Loucy (cell line): ENCODE measurements at regions not wholly inside any gene's neighbourhood (a gene's known extent, or its start where the extent isn't known, plus 50 kb on each side); places are given as distances from the start of the nearest gene placed in this dataset.

Experiments
- CTCF ChIP-seq: fragments of 200-600 bp; sonication (generic); conservative IDR thresholded peaks from 2 replicates; pipeline ENCODE4 v1.5.1; 2014; ENCODE audit warnings: mild to moderate bottlenecking, antibody characterized with exemption, low read length
- EZH2phosphoT487 ChIP-seq: fragments of 200-600 bp; IDR thresholded peaks from 2 replicates; pipeline ENCODE4 v1.6.1; 2018; ENCODE audit warnings: antibody characterized with exemption, mild to moderate bottlenecking, moderate library complexity, borderline replicate concordance

GRCh38 chr13:77422724-77423123 is 95.8 kb upstream of the MYCBP2 start:
- TF ChIP-seq CTCF (no peak), EZH2phosphoT487 (no peak)
